ENCODE measurements at regions not wholly inside any gene's neighbourhood (a gene's known extent, or its start where the extent isn't known, plus 50 kb on each side); places are given as distances from the start of the nearest gene placed in this dataset.

GRCh38 chr3:81920816-81921215, 159.4 kb upstream of the GBE1 start:
- Histone ChIP-seq H3K18ac (ENCODE audit: low read length) (no peak overlapping the region), H2BK15ac (replicated peaks; ENCODE audit: low read depth) (no peak overlapping the region), H2AK5ac (ENCODE audit: low read length) (no peak overlapping the region)

GRCh38 chr3:81916890-81917289, 155.4 kb upstream of the GBE1 start:
- Histone ChIP-seq H3K4ac (ENCODE audit: low read depth, low read length) (no peak overlapping the region), H3K4me1 (ENCODE audit: control insufficient read depth, low read depth, low read length) (no peaks in the 10 kb centered on the region)
- DNase-seq = no peak

More at GRCh38 chr3:81920816-81921215, 159.4 kb upstream of the GBE1 start:
- Histone ChIP-seq H3K4me3 (ENCODE audit: low read length) (no peak overlapping the region), H3K4me2 (ENCODE audit: low read length) (no peak overlapping the region), H3K36me3 (ENCODE audit: control insufficient read depth, insufficient read depth, low read length) (no peaks in the 10 kb centered on the region), H3K27ac (ENCODE audit: low read depth, low read length) (no peak overlapping the region), H3K79me2 (ENCODE audit: control insufficient read depth, insufficient read depth, low read length) (no peaks in the 10 kb centered on the region), H3K4me1 (ENCODE audit: control insufficient read depth, low read depth, low read length) (no peaks in the 10 kb centered on the region), H4K5ac (ENCODE audit: low read length) (no peak overlapping the region), H4K8ac (ENCODE audit: low read depth, low read length) (no peak overlapping the region), H3K23ac (ENCODE audit: low read length) (no peak overlapping the region), H3K9ac (ENCODE audit: low read length) (no peak overlapping the region), H2BK5ac (ENCODE audit: low read length) (no peak overlapping the region), H3K79me1 (ENCODE audit: low read length) (no peaks in the 10 kb centered on the region), H3K4ac (ENCODE audit: low read depth, low read length) (no peak overlapping the region), H3K27me3 (ENCODE audit: insufficient read depth, low read length, poor library complexity) (no peaks in the 10 kb centered on the region), H3K56ac (ENCODE audit: low read length) (no peak overlapping the region), H2BK120ac (ENCODE audit: low read depth, low read length) (no peak overlapping the region)
- no peak for DNase-seq
- WGBS (ENCODE audit: extremely low coverage, insufficient coverage, low lambda C conversion rate) = no CpG with 5 or more reads among the region's 1 CpG

GRCh38 chr3:81913886-81914663, 152.6 kb upstream of the GBE1 start:
- Histone ChIP-seq H2BK5ac (ENCODE audit: low read length) (no peak overlapping the region), H3K79me2 (ENCODE audit: control insufficient read depth, insufficient read depth, low read length) (no peaks in the 10 kb centered on the region), H3K4ac (ENCODE audit: low read depth, low read length) (no peak overlapping the region), H3K4me3 (ENCODE audit: low read length) (no peak overlapping the region), H3K23ac (ENCODE audit: low read length) (no peak overlapping the region), H2BK15ac (replicated peaks; ENCODE audit: low read depth) (no peak overlapping the region), H3K18ac (ENCODE audit: low read length) (no peak overlapping the region), H3K4me2 (ENCODE audit: low read length) (no peak overlapping the region), H2AK5ac (ENCODE audit: low read length) (no peak overlapping the region), H3K4me1 (ENCODE audit: control insufficient read depth, low read depth, low read length) (no peaks in the 10 kb centered on the region), H3K9ac (ENCODE audit: low read length) (no peak overlapping the region), H4K8ac (ENCODE audit: low read depth, low read length) (no peak overlapping the region), H3K79me1 (ENCODE audit: low read length) (no peaks in the 10 kb centered on the region), H3K27me3 (ENCODE audit: insufficient read depth, low read length, poor library complexity) (no peaks in the 10 kb centered on the region), H3K56ac (ENCODE audit: low read length) (no peak overlapping the region), H3K36me3 (ENCODE audit: control insufficient read depth, insufficient read depth, low read length) (no peaks in the 10 kb centered on the region), H2BK120ac (ENCODE audit: low read depth, low read length) (no peak overlapping the region), H4K5ac (ENCODE audit: low read length) (no peak overlapping the region), H3K27ac (ENCODE audit: low read depth, low read length) (no peak overlapping the region)
- DNase-seq = no peak
- WGBS (ENCODE audit: extremely low coverage, insufficient coverage, low lambda C conversion rate) = no CpG with 5 or more reads among the region's 1 CpG

More at GRCh38 chr3:81916890-81917289, 155.4 kb upstream of the GBE1 start:
- H3K79me1 ChIP-seq (ENCODE audit: low read length) = no peaks in the 10 kb centered on the region
- H2BK15ac ChIP-seq (replicated peaks; ENCODE audit: low read depth) = no peak overlapping the region
- H2BK5ac ChIP-seq (ENCODE audit: low read length) = no peak overlapping the region
- H4K8ac ChIP-seq (ENCODE audit: low read depth, low read length) = no peak overlapping the region
- WGBS (ENCODE audit: extremely low coverage, insufficient coverage, low lambda C conversion rate) = no CpG with 5 or more reads among the region's 1 CpG
- H3K18ac ChIP-seq (ENCODE audit: low read length) = no peak overlapping the region
- no peak overlapping the region for H3K9ac ChIP-seq (ENCODE audit: low read length)
- no peak overlapping the region for H3K4me2 ChIP-seq (ENCODE audit: low read length)
- H3K4me3 ChIP-seq (ENCODE audit: low read length) = no peak overlapping the region
- H3K36me3 ChIP-seq (ENCODE audit: control insufficient read depth, insufficient read depth, low read length) = no peaks in the 10 kb centered on the region
- no peak overlapping the region for H4K5ac ChIP-seq (ENCODE audit: low read length)
- no peak overlapping the region for H3K27ac ChIP-seq (ENCODE audit: low read depth, low read length)
- H3K23ac ChIP-seq (ENCODE audit: low read length) = no peak overlapping the region
- no peaks in the 10 kb centered on the region for H3K79me2 ChIP-seq (ENCODE audit: control insufficient read depth, insufficient read depth, low read length)
- H3K56ac ChIP-seq (ENCODE audit: low read length) = no peak overlapping the region
- H2AK5ac ChIP-seq (ENCODE audit: low read length) = no peak overlapping the region
- no peak overlapping the region for H2BK120ac ChIP-seq (ENCODE audit: low read depth, low read length)
- no peaks in the 10 kb centered on the region for H3K27me3 ChIP-seq (ENCODE audit: insufficient read depth, low read length, poor library complexity)

GRCh38 chr3:81911221-81911620, 149.8 kb upstream of the GBE1 start:
- WGBS (ENCODE audit: extremely low coverage, insufficient coverage, low lambda C conversion rate) = no CpG with 5 or more reads among the region's 2 CpGs
- Histone ChIP-seq H3K36me3 (ENCODE audit: control insufficient read depth, insufficient read depth, low read length) (no peaks in the 10 kb centered on the region), H2AK5ac (ENCODE audit: low read length) (no peak overlapping the region), H2BK15ac (replicated peaks; ENCODE audit: low read depth) (no peak overlapping the region), H4K5ac (ENCODE audit: low read length) (no peak overlapping the region), H2BK120ac (ENCODE audit: low read depth, low read length) (no peak overlapping the region), H3K56ac (ENCODE audit: low read length) (no peak overlapping the region), H3K4ac (ENCODE audit: low read depth, low read length) (no peak overlapping the region), H3K4me1 (ENCODE audit: control insufficient read depth, low read depth, low read length) (no peaks in the 10 kb centered on the region), H3K4me2 (ENCODE audit: low read length) (no peak overlapping the region), H3K9ac (ENCODE audit: low read length) (no peak overlapping the region), H3K23ac (ENCODE audit: low read length) (no peak overlapping the region), H3K27me3 (ENCODE audit: insufficient read depth, low read length, poor library complexity) (no peaks in the 10 kb centered on the region), H3K27ac (ENCODE audit: low read depth, low read length) (no peak overlapping the region), H4K8ac (ENCODE audit: low read depth, low read length) (no peak overlapping the region), H3K79me2 (ENCODE audit: control insufficient read depth, insufficient read depth, low read length) (no peaks in the 10 kb centered on the region), H3K18ac (ENCODE audit: low read length) (no peak overlapping the region), H3K79me1 (ENCODE audit: low read length) (no peaks in the 10 kb centered on the region), H3K4me3 (ENCODE audit: low read length) (no peak overlapping the region), H2BK5ac (ENCODE audit: low read length) (no peak overlapping the region)
- DNase-seq = no peak

- H2AK5ac ChIP-seq (ENCODE audit: low read length) = no peak overlapping the region
- no peaks in the 10 kb centered on the region for H3K27me3 ChIP-seq (ENCODE audit: insufficient read depth, low read length, poor library complexity)
- no peak overlapping the region for H3K4me3 ChIP-seq (ENCODE audit: low read length)
- WGBS (ENCODE audit: extremely low coverage, insufficient coverage, low lambda C conversion rate) = no CpG with 5 or more reads among the region's 5 CpGs
- H3K27ac ChIP-seq (ENCODE audit: low read depth, low read length) = no peak overlapping the region
- peak; percentile 36 for DNase-seq
- H3K9ac ChIP-seq (ENCODE audit: low read length) = no peak overlapping the region
- no peak overlapping the region for H2BK5ac ChIP-seq (ENCODE audit: low read length)
- no peak overlapping the region for H2BK15ac ChIP-seq (replicated peaks; ENCODE audit: low read depth)
- H3K4ac ChIP-seq (ENCODE audit: low read depth, low read length) = no peak overlapping the region
- H3K4me1 ChIP-seq (ENCODE audit: control insufficient read depth, low read depth, low read length) = no peaks in the 10 kb centered on the region
- H3K79me2 ChIP-seq (ENCODE audit: control insufficient read depth, insufficient read depth, low read length) = no peaks in the 10 kb centered on the region
- no peak overlapping the region for H3K23ac ChIP-seq (ENCODE audit: low read length)
- H3K18ac ChIP-seq (ENCODE audit: low read length) = no peak overlapping the region
- H2BK120ac ChIP-seq (ENCODE audit: low read depth, low read length) = no peak overlapping the region
- no peak overlapping the region for H4K5ac ChIP-seq (ENCODE audit: low read length)
- no peaks in the 10 kb centered on the region for H3K79me1 ChIP-seq (ENCODE audit: low read length)
- H3K4me2 ChIP-seq (ENCODE audit: low read length) = no peak overlapping the region
- H4K8ac ChIP-seq (ENCODE audit: low read depth, low read length) = no peak overlapping the region
- no peak overlapping the region for H3K56ac ChIP-seq (ENCODE audit: low read length)
- H3K36me3 ChIP-seq (ENCODE audit: control insufficient read depth, insufficient read depth, low read length) = no peaks in the 10 kb centered on the region
Measured at GRCh38 chr3:81910244-81910852, 148.9 kb upstream of the GBE1 start.
